ENCODE measurements at regions not wholly inside any gene's neighbourhood (a gene's known extent, or its start where the extent isn't known, plus 50 kb on each side); places are given as distances from the start of the nearest gene placed in this dataset.

- no peaks in the 10 kb centered on the region for H3K27me3 ChIP-seq (replicated peaks)
- peak; percentile 40 for DNase-seq
- in situ Hi-C loops (cut with HindIII; ENCODE audit: low pct_ligation_motif_present, low sequenced_read_pairs) = no loop called here
- H3K36me3 ChIP-seq (replicated peaks) = no peaks in the 10 kb centered on the region
- no peak overlapping the region for H3K4me3 ChIP-seq (ENCODE audit: low read depth, low read length)
- TF ChIP-seq, protein P1, sequence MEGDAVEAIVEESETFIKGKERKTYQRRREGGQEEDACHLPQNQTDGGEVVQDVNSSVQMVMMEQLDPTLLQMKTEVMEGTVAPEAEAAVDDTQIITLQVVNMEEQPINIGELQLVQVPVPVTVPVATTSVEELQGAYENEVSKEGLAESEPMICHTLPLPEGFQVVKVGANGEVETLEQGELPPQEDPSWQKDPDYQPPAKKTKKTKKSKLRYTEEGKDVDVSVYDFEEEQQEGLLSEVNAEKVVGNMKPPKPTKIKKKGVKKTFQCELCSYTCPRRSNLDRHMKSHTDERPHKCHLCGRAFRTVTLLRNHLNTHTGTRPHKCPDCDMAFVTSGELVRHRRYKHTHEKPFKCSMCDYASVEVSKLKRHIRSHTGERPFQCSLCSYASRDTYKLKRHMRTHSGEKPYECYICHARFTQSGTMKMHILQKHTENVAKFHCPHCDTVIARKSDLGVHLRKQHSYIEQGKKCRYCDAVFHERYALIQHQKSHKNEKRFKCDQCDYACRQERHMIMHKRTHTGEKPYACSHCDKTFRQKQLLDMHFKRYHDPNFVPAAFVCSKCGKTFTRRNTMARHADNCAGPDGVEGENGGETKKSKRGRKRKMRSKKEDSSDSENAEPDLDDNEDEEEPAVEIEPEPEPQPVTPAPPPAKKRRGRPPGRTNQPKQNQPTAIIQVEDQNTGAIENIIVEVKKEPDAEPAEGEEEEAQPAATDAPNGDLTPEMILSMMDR (IDR thresholded peaks at IDR 0.05; ENCODE audit: low read depth, low read length, missing control alignments) = no peak
- H3K27ac ChIP-seq = no peak overlapping the region
Observed at GRCh38 chr4:20624793-20625374, 75.4 kb upstream of the PACRGL start.

GRCh38 chr4:20625426-20625825 is 74.8 kb upstream of the PACRGL start:
- Histone ChIP-seq H3K27ac (no peak overlapping the region), H3K36me3 (replicated peaks) (no peaks in the 10 kb centered on the region), H3K27me3 (replicated peaks) (no peaks in the 10 kb centered on the region), H3K4me3 (ENCODE audit: low read depth, low read length) (no peak overlapping the region)
- TF ChIP-seq, protein P1 (IDR thresholded peaks at IDR 0.05; ENCODE audit: low read depth, low read length, missing control alignments) = no peak
- in situ Hi-C loops (cut with HindIII; ENCODE audit: low pct_ligation_motif_present, low sequenced_read_pairs) = no loop called here
- DNase-seq = no peak

DNA sequence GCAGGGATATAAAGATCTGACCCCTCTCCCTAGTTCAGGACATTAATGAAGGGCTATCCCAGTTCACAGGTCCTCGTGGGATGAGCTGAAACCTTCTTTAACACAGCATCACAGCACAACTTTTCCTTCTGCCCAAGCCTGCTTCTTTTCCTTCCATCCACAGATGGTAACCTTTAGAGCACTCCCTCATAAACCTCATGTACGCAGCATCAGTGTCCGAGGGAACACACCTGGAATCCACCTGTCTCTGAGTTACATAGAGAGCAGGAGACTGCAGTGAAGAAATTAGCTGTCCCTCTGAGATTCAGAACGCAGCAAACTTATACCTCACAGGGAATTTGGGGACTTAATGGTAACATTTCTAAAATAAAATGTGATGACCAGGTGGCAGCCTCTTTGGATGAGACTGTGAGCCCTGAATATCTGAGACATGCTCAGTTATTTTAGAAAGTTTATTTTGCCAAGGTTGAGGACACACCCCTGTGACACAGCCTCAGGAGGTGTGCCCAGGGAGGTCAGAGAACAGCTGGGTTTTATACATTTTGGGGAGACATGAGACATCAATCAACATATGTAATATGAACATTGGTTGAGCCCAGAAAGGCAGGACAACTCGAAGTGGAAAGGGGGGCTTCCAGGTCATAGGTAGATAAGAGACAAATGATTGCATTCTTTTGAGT is 73.8 kb upstream of the PACRGL start:
- Histone ChIP-seq H3K4me3 (ENCODE audit: low read depth, low read length) (no peak overlapping the region), H3K36me3 (replicated peaks) (no peaks in the 10 kb centered on the region), H3K27ac (no peak overlapping the region), H3K27me3 (replicated peaks) (no peaks in the 10 kb centered on the region)
- TF ChIP-seq, protein P1 (IDR thresholded peaks at IDR 0.05; ENCODE audit: low read depth, low read length, missing control alignments) = no peak
- no peak for DNase-seq
- in situ Hi-C loops (cut with HindIII; ENCODE audit: low pct_ligation_motif_present, low sequenced_read_pairs) = no loop called here

GRCh38 chr4:20627866-20628265 is 72.4 kb upstream of the PACRGL start:
- in situ Hi-C loops (cut with HindIII; ENCODE audit: low pct_ligation_motif_present, low sequenced_read_pairs) = no loop called here
- no peak for DNase-seq
- TF ChIP-seq, protein P1 (IDR thresholded peaks at IDR 0.05; ENCODE audit: low read depth, low read length, missing control alignments) = no peak
- Histone ChIP-seq H3K36me3 (replicated peaks) (no peaks in the 10 kb centered on the region), H3K27me3 (replicated peaks) (no peaks in the 10 kb centered on the region), H3K4me3 (ENCODE audit: low read depth, low read length) (no peak overlapping the region), H3K27ac (no peak overlapping the region)

- DNase-seq = no peak
- TF ChIP-seq, protein P1 (IDR thresholded peaks at IDR 0.05; ENCODE audit: low read depth, low read length, missing control alignments) = no peak
- Histone ChIP-seq H3K27ac (no peak overlapping the region), H3K36me3 (replicated peaks) (no peaks in the 10 kb centered on the region), H3K27me3 (replicated peaks) (no peaks in the 10 kb centered on the region), H3K4me3 (ENCODE audit: low read depth, low read length) (no peak overlapping the region)
- in situ Hi-C loops (cut with HindIII; ENCODE audit: low pct_ligation_motif_present, low sequenced_read_pairs) = no loop called here
Observed at GRCh38 chr4:20629186-20630106, 70.8 kb upstream of the PACRGL start.

All from brain microvascular endothelial cell (primary cell).